DND-41 (cell line): ENCODE measurements at regions not wholly inside any gene's neighbourhood (a gene's known extent, or its start where the extent isn't known, plus 50 kb on each side); places are given as distances from the start of the nearest gene placed in this dataset.

Experiments used
- EZH2 ChIP-seq: IDR thresholded peaks from 3 replicates; pipeline ENCODE4 v1.6.1; 2012; ENCODE audit warnings: borderline replicate concordance, low read depth, mild to moderate bottlenecking, moderate library complexity, low read length, inconsistent platforms; ENCODE audit not compliant: severe bottlenecking
- TF ChIP-seq, protein P1 (sequence below): IDR thresholded peaks from 2 replicates; pipeline ENCODE4 v1.5.1; 2012; ENCODE audit warnings: borderline replicate concordance, low read length, moderate library complexity, mild to moderate bottlenecking; ENCODE audit not compliant: poor library complexity, severe bottlenecking; ENCODE audit errors: extremely low read depth

DNA sequence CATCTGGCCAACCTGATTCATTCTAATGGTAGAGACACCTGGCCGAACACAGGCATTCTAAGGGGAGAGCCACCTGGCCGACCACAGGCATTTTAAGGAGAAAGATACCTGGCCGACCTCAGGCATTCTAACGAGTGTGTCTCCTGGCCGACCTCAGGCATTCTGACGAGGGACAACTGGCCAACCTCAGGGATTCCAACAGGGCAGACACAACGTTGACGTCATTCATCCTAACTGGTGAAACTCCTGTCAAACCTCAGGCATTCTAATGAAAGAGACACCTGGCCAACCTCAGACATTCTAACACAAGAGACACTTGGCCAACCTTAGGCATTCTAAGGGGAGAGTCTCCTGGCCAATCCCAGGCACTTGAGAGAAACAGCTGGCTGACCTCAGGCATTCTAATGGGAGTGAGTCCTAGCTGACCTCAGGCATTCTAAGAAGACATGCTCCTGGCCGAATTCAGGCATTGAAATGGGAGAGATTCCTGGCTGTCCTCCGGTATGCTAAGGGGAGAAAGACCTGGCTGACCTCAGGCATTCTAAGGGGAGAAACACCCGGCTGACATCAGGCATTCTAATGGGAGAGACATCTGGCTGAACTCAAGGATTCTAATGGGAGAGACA is 1352.5 kb downstream of the UQCRFS1 start:
- TF ChIP-seq, protein P1, sequence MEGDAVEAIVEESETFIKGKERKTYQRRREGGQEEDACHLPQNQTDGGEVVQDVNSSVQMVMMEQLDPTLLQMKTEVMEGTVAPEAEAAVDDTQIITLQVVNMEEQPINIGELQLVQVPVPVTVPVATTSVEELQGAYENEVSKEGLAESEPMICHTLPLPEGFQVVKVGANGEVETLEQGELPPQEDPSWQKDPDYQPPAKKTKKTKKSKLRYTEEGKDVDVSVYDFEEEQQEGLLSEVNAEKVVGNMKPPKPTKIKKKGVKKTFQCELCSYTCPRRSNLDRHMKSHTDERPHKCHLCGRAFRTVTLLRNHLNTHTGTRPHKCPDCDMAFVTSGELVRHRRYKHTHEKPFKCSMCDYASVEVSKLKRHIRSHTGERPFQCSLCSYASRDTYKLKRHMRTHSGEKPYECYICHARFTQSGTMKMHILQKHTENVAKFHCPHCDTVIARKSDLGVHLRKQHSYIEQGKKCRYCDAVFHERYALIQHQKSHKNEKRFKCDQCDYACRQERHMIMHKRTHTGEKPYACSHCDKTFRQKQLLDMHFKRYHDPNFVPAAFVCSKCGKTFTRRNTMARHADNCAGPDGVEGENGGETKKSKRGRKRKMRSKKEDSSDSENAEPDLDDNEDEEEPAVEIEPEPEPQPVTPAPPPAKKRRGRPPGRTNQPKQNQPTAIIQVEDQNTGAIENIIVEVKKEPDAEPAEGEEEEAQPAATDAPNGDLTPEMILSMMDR = no peak
- no peak for TF ChIP-seq EZH2
